ENCODE measurements at regions not wholly inside any gene's neighbourhood (a gene's known extent, or its start where the extent isn't known, plus 50 kb on each side); places are given as distances from the start of the nearest gene placed in this dataset.

DNA sequence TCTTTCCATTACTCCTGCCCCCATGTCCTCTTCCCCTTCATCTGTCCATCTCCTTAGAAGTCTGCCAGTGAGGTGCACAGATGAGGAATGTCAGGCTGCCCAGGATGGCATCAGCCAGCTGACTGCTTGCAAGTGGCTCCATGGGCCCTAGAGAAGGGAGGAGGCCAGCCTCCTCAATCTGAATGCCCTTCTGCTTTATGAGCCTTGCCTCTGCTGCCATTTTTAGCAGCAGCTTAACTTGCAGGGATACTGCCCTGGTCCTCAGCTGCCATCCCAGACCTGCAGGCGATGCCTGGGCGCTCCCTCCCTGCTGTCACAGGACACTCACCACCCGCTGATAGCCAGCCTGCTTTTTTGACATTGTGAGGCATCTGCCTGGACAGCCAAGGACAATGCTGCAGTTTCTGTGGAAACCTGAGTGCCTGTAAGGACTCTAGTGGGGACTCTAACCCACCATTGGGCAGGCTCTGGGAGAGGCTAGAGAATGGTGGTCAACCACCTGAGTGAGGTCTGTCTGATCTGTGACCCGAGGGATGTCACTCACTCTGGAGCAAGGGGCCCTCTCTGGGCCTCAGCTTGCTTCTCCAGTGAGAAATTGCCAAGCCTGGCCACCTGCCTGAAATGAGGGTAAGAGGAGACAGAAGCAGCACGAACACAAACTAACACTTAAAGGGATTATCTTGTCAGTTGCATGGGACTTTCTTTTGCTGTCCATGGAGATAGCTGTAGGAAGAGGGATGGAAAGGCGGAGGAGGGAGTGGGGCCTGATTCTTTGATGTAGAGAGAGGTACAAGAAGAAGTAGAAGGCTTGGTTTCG lies 185.0 kb downstream of the MIS18A start:
- DNase-seq (ENCODE audit: low read depth in 6 of 9, low spot score in 9 of 9): no peak
- no peaks in the 10 kb centered on the region for H3K27me3 ChIP-seq (ENCODE audit: control insufficient read depth in 2 of 2, insufficient read depth in 1 of 2, low read length in 1 of 2)
- H3K27ac ChIP-seq (ENCODE audit: low read depth in 1 of 2, low read length in 1 of 2): no peak overlapping the region
- H3K9me3 ChIP-seq (ENCODE audit: control insufficient read depth in 2 of 2, insufficient read depth in 1 of 2, low read length in 1 of 2): no peaks in the 10 kb centered on the region
- WGBS: 90% methylated on average over 7 of the region's 7 CpGs
- no peaks in the 10 kb centered on the region for H3K4me1 ChIP-seq (ENCODE audit: control insufficient read depth in 2 of 2, insufficient read depth in 2 of 2, low read length in 2 of 2)
- H3K4me3 ChIP-seq (ENCODE audit: low read length in 2 of 2): no peak overlapping the region
- H3K36me3 ChIP-seq (ENCODE audit: control insufficient read depth in 2 of 2, insufficient read depth in 2 of 2, low read length in 1 of 2): no peaks in the 10 kb centered on the region

DNA sequence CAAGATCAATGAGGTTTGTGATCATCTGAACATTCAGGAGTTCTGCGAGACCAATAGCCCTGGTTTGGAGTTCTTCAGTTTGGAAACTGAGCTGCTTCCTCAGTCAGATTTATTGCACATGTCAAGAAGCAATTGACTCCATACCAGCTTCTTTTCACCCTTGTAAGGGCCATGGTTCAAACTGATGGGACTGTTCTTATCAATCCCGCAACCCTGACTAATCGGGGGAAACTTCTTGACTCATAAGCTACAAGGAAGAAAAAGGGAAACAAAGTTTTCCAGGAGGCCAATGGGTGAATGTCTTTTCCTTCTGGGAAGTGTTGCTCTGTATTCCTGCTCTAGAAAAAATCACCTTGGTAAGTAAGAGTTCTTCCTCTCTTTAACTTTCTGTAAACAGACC lies 187.9 kb downstream of the MIS18A start:
- Histone ChIP-seq H3K36me3 (ENCODE audit: control insufficient read depth in 2 of 2, insufficient read depth in 2 of 2, low read length in 1 of 2) (no peaks in the 10 kb centered on the region), H3K9me3 (ENCODE audit: control insufficient read depth in 2 of 2, insufficient read depth in 1 of 2, low read length in 1 of 2) (no peaks in the 10 kb centered on the region), H3K4me1 (ENCODE audit: control insufficient read depth in 2 of 2, insufficient read depth in 2 of 2, low read length in 2 of 2) (no peaks in the 10 kb centered on the region), H3K27me3 (ENCODE audit: control insufficient read depth in 2 of 2, insufficient read depth in 1 of 2, low read length in 1 of 2) (no peaks in the 10 kb centered on the region), H3K4me3 (ENCODE audit: low read length in 2 of 2) (no peak overlapping the region), H3K27ac (ENCODE audit: low read depth in 1 of 2, low read length in 1 of 2) (no peak overlapping the region)
- 89% methylated on average over 3 of the region's 3 CpGs for WGBS
- DNase-seq (ENCODE audit: low read depth in 6 of 9, low spot score in 9 of 9): no peak

DNA sequence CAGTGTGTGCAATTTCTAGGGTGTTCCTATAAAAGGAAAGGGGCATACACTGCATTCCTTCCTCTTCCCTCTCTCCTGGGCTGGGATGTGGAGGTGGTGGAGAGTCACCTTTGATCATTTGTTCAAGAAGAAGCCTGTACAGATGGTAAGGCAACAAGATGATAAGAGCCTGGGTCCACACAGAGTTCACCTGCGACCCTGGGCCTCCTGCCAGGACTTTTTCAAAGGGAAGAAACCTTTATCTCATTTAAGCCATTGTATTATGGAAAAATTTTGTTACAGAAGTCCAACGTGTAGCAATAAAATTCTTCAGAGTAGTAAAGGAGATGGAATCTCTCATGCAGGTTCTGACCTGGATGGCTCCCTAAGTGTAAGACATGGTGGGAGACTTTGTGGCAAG lies 189.1 kb downstream of the MIS18A start:
- Histone ChIP-seq H3K27ac (ENCODE audit: low read depth in 1 of 2, low read length in 1 of 2) (no peak overlapping the region), H3K9me3 (ENCODE audit: control insufficient read depth in 2 of 2, insufficient read depth in 1 of 2, low read length in 1 of 2) (no peaks in the 10 kb centered on the region), H3K27me3 (ENCODE audit: control insufficient read depth in 2 of 2, insufficient read depth in 1 of 2, low read length in 1 of 2) (no peaks in the 10 kb centered on the region), H3K4me3 (ENCODE audit: low read length in 2 of 2) (no peak overlapping the region), H3K36me3 (ENCODE audit: control insufficient read depth in 2 of 2, insufficient read depth in 2 of 2, low read length in 1 of 2) (no peaks in the 10 kb centered on the region), H3K4me1 (ENCODE audit: control insufficient read depth in 2 of 2, insufficient read depth in 2 of 2, low read length in 2 of 2) (no peaks in the 10 kb centered on the region)
- 85% methylated on average over 2 of the region's 2 CpGs for WGBS
- no peak for DNase-seq (ENCODE audit: low read depth in 6 of 9, low spot score in 9 of 9)

DNA sequence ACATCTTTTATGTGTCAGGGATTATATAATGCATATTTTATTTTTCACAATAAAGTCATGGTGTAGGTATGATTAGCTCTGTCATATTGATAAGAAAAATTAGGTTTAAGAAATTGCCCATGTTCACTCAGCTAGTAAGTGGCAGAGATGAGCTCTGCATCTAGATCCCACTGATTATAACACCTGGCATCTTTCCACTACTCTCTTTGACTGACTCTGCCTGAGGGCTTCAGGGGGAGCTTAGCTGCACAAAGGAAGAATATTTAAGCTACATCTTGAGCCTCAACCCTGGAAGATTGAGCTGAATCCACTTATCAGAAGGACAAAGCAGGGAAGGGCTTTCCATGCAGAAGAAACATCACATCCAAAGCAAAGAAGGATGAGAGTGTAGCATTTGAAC lies 190.4 kb downstream of the MIS18A start:
- H3K9me3 ChIP-seq (ENCODE audit: control insufficient read depth in 2 of 2, insufficient read depth in 1 of 2, low read length in 1 of 2): no peaks in the 10 kb centered on the region
- H3K27ac ChIP-seq (ENCODE audit: low read depth in 1 of 2, low read length in 1 of 2): no peak overlapping the region
- H3K27me3 ChIP-seq (ENCODE audit: control insufficient read depth in 2 of 2, insufficient read depth in 1 of 2, low read length in 1 of 2): no peaks in the 10 kb centered on the region
- DNase-seq (ENCODE audit: low read depth in 6 of 9, low spot score in 9 of 9): no peak
- no peak overlapping the region for H3K4me3 ChIP-seq (ENCODE audit: low read length in 2 of 2)
- no peaks in the 10 kb centered on the region for H3K36me3 ChIP-seq (ENCODE audit: control insufficient read depth in 2 of 2, insufficient read depth in 2 of 2, low read length in 1 of 2)
- H3K4me1 ChIP-seq (ENCODE audit: control insufficient read depth in 2 of 2, insufficient read depth in 2 of 2, low read length in 2 of 2): no peaks in the 10 kb centered on the region

DNA sequence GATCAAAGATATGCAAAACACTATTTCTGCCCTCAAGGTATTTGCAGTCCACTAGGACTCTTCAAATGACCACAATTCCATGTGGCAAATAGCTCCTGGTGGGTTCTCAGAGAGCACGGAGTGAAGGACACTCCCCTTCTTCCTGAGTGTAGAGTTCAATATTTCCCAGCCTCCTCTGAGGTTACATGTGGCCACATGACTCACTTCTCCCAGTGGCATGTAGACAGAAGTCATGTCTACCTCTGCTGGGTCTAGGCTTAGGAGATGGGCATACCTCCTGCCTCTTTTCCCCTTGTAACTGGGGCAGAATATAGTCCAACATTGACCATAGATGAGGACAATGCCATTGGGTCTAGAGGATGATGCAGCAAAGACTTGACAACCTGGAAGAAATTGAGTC lies 191.4 kb downstream of the MIS18A start:
- Histone ChIP-seq H3K27ac (ENCODE audit: low read depth in 1 of 2, low read length in 1 of 2) (no peak overlapping the region), H3K4me3 (ENCODE audit: low read length in 2 of 2) (no peak overlapping the region), H3K9me3 (ENCODE audit: control insufficient read depth in 2 of 2, insufficient read depth in 1 of 2, low read length in 1 of 2) (no peaks in the 10 kb centered on the region), H3K36me3 (ENCODE audit: control insufficient read depth in 2 of 2, insufficient read depth in 2 of 2, low read length in 1 of 2) (no peaks in the 10 kb centered on the region), H3K27me3 (ENCODE audit: control insufficient read depth in 2 of 2, insufficient read depth in 1 of 2, low read length in 1 of 2) (no peaks in the 10 kb centered on the region), H3K4me1 (ENCODE audit: control insufficient read depth in 2 of 2, insufficient read depth in 2 of 2, low read length in 2 of 2) (no peaks in the 10 kb centered on the region)
- no peak for DNase-seq (ENCODE audit: low read depth in 6 of 9, low spot score in 9 of 9)
- 54% methylated on average over 1 of the region's 1 CpG for WGBS

DNA sequence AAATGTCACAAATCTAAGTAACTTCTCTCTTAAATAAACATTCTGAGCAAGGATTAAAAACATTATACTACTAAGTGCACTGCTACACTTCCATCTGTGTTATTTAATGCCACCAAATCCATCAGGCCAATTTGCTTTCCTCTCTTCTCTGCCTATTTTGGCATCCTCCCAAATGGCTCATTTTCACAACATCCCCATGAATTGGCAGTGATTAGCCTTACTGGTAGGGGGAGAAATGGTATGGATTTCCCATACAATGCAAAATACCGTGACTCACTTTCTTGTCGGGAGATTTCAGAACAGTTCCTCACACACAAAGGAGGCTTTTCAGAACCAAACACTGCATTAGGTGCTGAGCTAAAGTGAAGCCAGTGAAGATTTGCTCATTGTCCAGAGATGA lies 195.7 kb downstream of the MIS18A start:
- no peaks in the 10 kb centered on the region for H3K4me1 ChIP-seq (ENCODE audit: control insufficient read depth in 2 of 2, insufficient read depth in 2 of 2, low read length in 2 of 2)
- DNase-seq (ENCODE audit: low read depth in 6 of 9, low spot score in 9 of 9): peak in 3 of 9 donors; percentile 0 to 21 (median 1)
- H3K9me3 ChIP-seq (ENCODE audit: control insufficient read depth in 2 of 2, insufficient read depth in 1 of 2, low read length in 1 of 2): no peaks in the 10 kb centered on the region
- no peaks in the 10 kb centered on the region for H3K36me3 ChIP-seq (ENCODE audit: control insufficient read depth in 2 of 2, insufficient read depth in 2 of 2, low read length in 1 of 2)
- WGBS: 85% methylated on average over 2 of the region's 2 CpGs
- no peak overlapping the region for H3K4me3 ChIP-seq (ENCODE audit: low read length in 2 of 2)
- no peaks in the 10 kb centered on the region for H3K27me3 ChIP-seq (ENCODE audit: control insufficient read depth in 2 of 2, insufficient read depth in 1 of 2, low read length in 1 of 2)
- H3K27ac ChIP-seq (ENCODE audit: low read depth in 1 of 2, low read length in 1 of 2): no peak overlapping the region

DNA sequence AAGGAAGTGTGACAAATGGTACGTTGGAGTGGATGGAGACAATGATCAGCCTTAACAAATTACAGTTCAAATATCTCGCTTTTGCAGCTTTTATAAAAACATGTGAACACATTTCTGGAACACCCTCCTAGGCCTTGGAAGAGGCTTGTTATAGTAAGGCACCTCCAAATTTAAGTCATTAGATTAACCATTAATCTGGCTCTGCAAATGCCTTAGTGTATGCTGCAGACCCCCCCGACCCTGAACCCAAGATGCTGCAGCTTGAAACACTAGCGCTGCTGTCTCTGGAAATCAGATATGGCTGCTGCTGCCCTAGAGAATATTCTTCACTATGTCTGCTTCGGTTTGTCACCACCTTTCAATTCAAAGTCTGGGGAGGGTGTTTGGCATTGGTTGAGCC lies 196.4 kb downstream of the MIS18A start:
- H3K27me3 ChIP-seq (ENCODE audit: control insufficient read depth in 2 of 2, insufficient read depth in 1 of 2, low read length in 1 of 2): no peaks in the 10 kb centered on the region
- no peak overlapping the region for H3K4me3 ChIP-seq (ENCODE audit: low read length in 2 of 2)
- H3K4me1 ChIP-seq (ENCODE audit: control insufficient read depth in 2 of 2, insufficient read depth in 2 of 2, low read length in 2 of 2): no peaks in the 10 kb centered on the region
- no peaks in the 10 kb centered on the region for H3K9me3 ChIP-seq (ENCODE audit: control insufficient read depth in 2 of 2, insufficient read depth in 1 of 2, low read length in 1 of 2)
- WGBS: 77% methylated on average over 5 of the region's 5 CpGs
- DNase-seq (ENCODE audit: low read depth in 6 of 9, low spot score in 9 of 9): no peak
- no peaks in the 10 kb centered on the region for H3K36me3 ChIP-seq (ENCODE audit: control insufficient read depth in 2 of 2, insufficient read depth in 2 of 2, low read length in 1 of 2)
- H3K27ac ChIP-seq (ENCODE audit: low read depth in 1 of 2, low read length in 1 of 2): no peak overlapping the region

DNA sequence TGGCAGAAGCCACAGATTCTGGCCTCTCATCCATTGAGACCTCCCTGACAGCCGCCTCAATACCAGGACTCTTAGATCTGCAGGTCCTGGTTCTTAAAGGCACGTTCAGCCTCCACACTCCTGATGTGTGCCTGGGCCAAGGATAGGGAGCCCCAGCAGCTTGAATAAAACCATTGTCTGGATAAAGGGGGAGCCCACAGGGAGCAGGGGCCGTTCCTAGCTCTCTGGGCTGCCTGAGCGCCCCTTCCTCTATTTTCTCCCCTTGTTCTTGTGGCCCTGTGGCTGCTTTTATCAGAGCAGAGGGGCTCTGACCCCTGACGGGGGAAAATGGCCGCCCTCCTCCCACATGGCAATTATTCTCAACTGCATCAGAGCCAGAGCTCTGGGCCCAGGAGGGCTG lies 200.8 kb downstream of the HUNK start:
- Histone ChIP-seq H3K36me3 (ENCODE audit: control insufficient read depth in 2 of 2, insufficient read depth in 2 of 2, low read length in 1 of 2) (no peaks in the 10 kb centered on the region), H3K9me3 (ENCODE audit: control insufficient read depth in 2 of 2, insufficient read depth in 1 of 2, low read length in 1 of 2) (no peaks in the 10 kb centered on the region), H3K27me3 (ENCODE audit: control insufficient read depth in 2 of 2, insufficient read depth in 1 of 2, low read length in 1 of 2) (no peaks in the 10 kb centered on the region), H3K4me1 (ENCODE audit: control insufficient read depth in 2 of 2, insufficient read depth in 2 of 2, low read length in 2 of 2) (no peaks in the 10 kb centered on the region), H3K27ac (ENCODE audit: low read depth in 1 of 2, low read length in 1 of 2) (no peak overlapping the region), H3K4me3 (ENCODE audit: low read length in 2 of 2) (no peak overlapping the region)
- no peak for DNase-seq (ENCODE audit: low read depth in 6 of 9, low spot score in 9 of 9)
- 92% methylated on average over 6 of the region's 6 CpGs for WGBS

DNA sequence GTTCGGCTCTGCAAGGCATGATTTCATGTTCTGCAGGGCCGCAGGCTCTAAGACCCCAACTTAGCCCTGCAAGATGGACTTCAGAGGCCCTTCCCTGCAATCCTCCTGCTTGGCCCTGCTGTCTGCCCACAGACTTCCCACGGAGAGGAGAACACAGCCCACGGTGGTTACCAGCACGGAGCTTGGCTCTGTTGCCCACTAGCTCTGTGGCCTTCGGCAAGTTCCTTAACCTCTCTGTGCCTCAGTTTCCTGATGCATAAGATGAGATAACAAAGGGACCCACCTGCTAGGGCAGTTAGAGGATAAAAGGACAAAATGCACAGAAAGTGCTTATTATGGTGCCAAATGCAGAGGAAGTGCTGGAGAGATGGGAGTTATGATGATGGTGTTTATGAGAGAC lies 200.4 kb downstream of the HUNK start:
- Histone ChIP-seq H3K4me3 (ENCODE audit: low read length in 2 of 2) (no peak overlapping the region), H3K36me3 (ENCODE audit: control insufficient read depth in 2 of 2, insufficient read depth in 2 of 2, low read length in 1 of 2) (no peaks in the 10 kb centered on the region), H3K9me3 (ENCODE audit: control insufficient read depth in 2 of 2, insufficient read depth in 1 of 2, low read length in 1 of 2) (no peaks in the 10 kb centered on the region), H3K27me3 (ENCODE audit: control insufficient read depth in 2 of 2, insufficient read depth in 1 of 2, low read length in 1 of 2) (no peaks in the 10 kb centered on the region), H3K27ac (ENCODE audit: low read depth in 1 of 2, low read length in 1 of 2) (no peak overlapping the region), H3K4me1 (ENCODE audit: control insufficient read depth in 2 of 2, insufficient read depth in 2 of 2, low read length in 2 of 2) (no peaks in the 10 kb centered on the region)
- 95% methylated on average over 6 of the region's 6 CpGs for WGBS
- no peak for DNase-seq (ENCODE audit: low read depth in 6 of 9, low spot score in 9 of 9)
